GM23338 (cell line): ENCODE measurements at regions not wholly inside any gene's neighbourhood (a gene's known extent, or its start where the extent isn't known, plus 50 kb on each side); places are given as distances from the start of the nearest gene placed in this dataset.

Experiments used
- CREB1 ChIP-seq: fragments of 250-450 bp; sonication (Bioruptor Pico); IDR thresholded peaks from 2 replicates; pipeline ENCODE4 v1.5.0; 2020; ENCODE audit warnings: low read depth, mild to moderate bottlenecking, moderate library complexity
- CTCF ChIP-seq, 2 experiments: fragments of 200-600 bp in 1 of 2; sonication (generic) in 1 of 2; conservative IDR thresholded peaks; 2 replicates each; pipeline versions ENCODE4 v1.5.1 to v1.6.1; 2016 to 2017; ENCODE audit warnings: antibody characterized with exemption in 2 of 2, low read depth in 2 of 2, mild to moderate bottlenecking in 2 of 2, moderate library complexity in 1 of 2
- ETS1 ChIP-seq: IDR thresholded peaks from 2 replicates; pipeline ENCODE4 v1.6.1; 2016; ENCODE audit warnings: antibody characterized with exemption
- EZH2 ChIP-seq: fragments of 200-600 bp; sonication (generic); IDR thresholded peaks from one replicate; pipeline ENCODE4 v1.8.0; 2017; ENCODE audit warnings: antibody characterized with exemption, mild to moderate bottlenecking, low read depth; ENCODE audit not compliant: unreplicated experiment
- EZH2phosphoT487 ChIP-seq: fragments of 200-600 bp; sonication (generic); IDR thresholded peaks from one replicate; pipeline ENCODE4 v1.8.1; 2018; ENCODE audit warnings: antibody characterized with exemption; ENCODE audit not compliant: unreplicated experiment
- JUNB ChIP-seq: IDR thresholded peaks from one replicate; pipeline ENCODE4 v1.6.1; 2016; ENCODE audit warnings: antibody characterized with exemption; ENCODE audit not compliant: unreplicated experiment
- POLR2AphosphoS5 ChIP-seq: IDR thresholded peaks from 2 replicates; pipeline ENCODE4 v1.6.1; 2016; ENCODE audit warnings: antibody characterized with exemption, low read depth
- REST ChIP-seq: IDR thresholded peaks from one replicate; pipeline ENCODE4 v1.6.1; 2018; ENCODE audit warnings: antibody characterized with exemption; ENCODE audit not compliant: unreplicated experiment
- STAT1 ChIP-seq: IDR thresholded peaks from one replicate; pipeline ENCODE4 v1.6.1; 2016; ENCODE audit warnings: antibody characterized with exemption; ENCODE audit not compliant: unreplicated experiment
- ZNF114 ChIP-seq: fragments of 250-450 bp; sonication (Bioruptor Pico); IDR thresholded peaks from 2 replicates; pipeline ENCODE4 v1.5.0; 2020; ENCODE audit warnings: mild to moderate bottlenecking, moderate library complexity
- ZNF331 ChIP-seq: fragments of 250-450 bp; sonication (Bioruptor Pico); IDR thresholded peaks from 2 replicates; pipeline ENCODE4 v1.5.0; 2020; ENCODE audit warnings: low read depth, mild to moderate bottlenecking, moderate library complexity
- ZNF462 ChIP-seq: fragments of 250-450 bp; sonication (Bioruptor Pico); IDR thresholded peaks from 2 replicates; pipeline ENCODE4 v1.5.0; 2020; ENCODE audit warnings: mild to moderate bottlenecking, moderate library complexity

GRCh38 chr4:166635367-166635766 is 598.9 kb downstream of the SPOCK3 start:
- no peak for TF ChIP-seq CTCF (conservative IDR thresholded peaks at IDR 0.05; ENCODE audit: low read depth in 2 of 2)
- TF ChIP-seq EZH2: no peak
- TF ChIP-seq EZH2phosphoT487: no peak
- no peak for TF ChIP-seq POLR2AphosphoS5
- TF ChIP-seq REST: no peak
- no peak for TF ChIP-seq CREB1 (CRISPR knock-in tag)
- TF ChIP-seq ETS1: no peak
- TF ChIP-seq JUNB: no peak
- no peak for TF ChIP-seq STAT1
- no peak for TF ChIP-seq ZNF331
- TF ChIP-seq ZNF462 (CRISPR knock-in tag): no peak
- no peak for TF ChIP-seq ZNF114 (CRISPR knock-in tag)
